Ascending aorta (tissue), 2 donors: ENCODE measurements at regions not wholly inside any gene's neighbourhood (a gene's known extent, or its start where the extent isn't known, plus 50 kb on each side); places are given as distances from the start of the nearest gene placed in this dataset.

Experiments
- DNase-seq, 2 donors: peaks; one replicate each; pipeline ENCODE4 v3.0.0-alpha.2; 2019; ENCODE audit warnings: low spot score in 2 of 2
- H3K27ac ChIP-seq, 2 donors: fragments of 200-600 bp; sonication (generic); one replicate each; pipeline ENCODE4 v1.5.1; 2016 to 2017; ENCODE audit warnings: mild to moderate bottlenecking in 1 of 2
- H3K27me3 ChIP-seq: fragments of 200-600 bp; sonication (generic); one replicate; pipeline ENCODE4 v1.5.1; 2017
- H3K36me3 ChIP-seq, 2 donors: fragments of 200-600 bp; sonication (generic); one replicate each; pipeline ENCODE4 v1.5.1; 2016
- H3K4me1 ChIP-seq, 2 donors: fragments of 200-600 bp; sonication (generic); one replicate each; pipeline ENCODE4 v1.5.1; 2016 to 2017; ENCODE audit warnings: mild to moderate bottlenecking in 1 of 2
- H3K4me3 ChIP-seq, 2 donors: fragments of 200-600 bp; sonication (generic); one replicate each; pipeline ENCODE4 v1.5.1; 2016 to 2017; ENCODE audit warnings: mild to moderate bottlenecking in 1 of 2
- H3K9me3 ChIP-seq, 2 donors: fragments of 200-600 bp; sonication (generic); one replicate each; pipeline ENCODE4 v1.5.1; 2016
- CTCF ChIP-seq, 3 experiments: fragments of 200-600 bp in 2 of 3; fragments of 450-650 bp in 1 of 3; sonication (generic) in 2 of 3; IDR thresholded peaks; one replicate each; pipeline ENCODE4 v1.5.1; 2016 to 2019; ENCODE audit warnings: antibody characterized with exemption in 3 of 3, mild to moderate bottlenecking in 1 of 3, moderate library complexity in 1 of 3
- intact Hi-C: fragments of 100-400 bp; cut with DNase I; formaldehyde crosslinking; loops from one replicate; pipeline ENCODE4 v1.15.1; 2023

- DNase-seq = no peak
- no peaks in the 10 kb centered on the region for H3K27me3 ChIP-seq
- no peak for TF ChIP-seq CTCF (IDR thresholded peaks at IDR 0.05)
- H3K36me3 ChIP-seq = no peaks in the 10 kb centered on the region
- intact Hi-C loops = no loop called here
- H3K9me3 ChIP-seq = no peaks in the 10 kb centered on the region
- H3K27ac ChIP-seq = no peak overlapping the region
- no peak overlapping the region for H3K4me3 ChIP-seq
- H3K4me1 ChIP-seq = no peaks in the 10 kb centered on the region
These were observed 340.8 kb upstream of the KIAA1217 start for GRCh38 chr10:23868121-23868520.

GRCh38 chr10:23869548-23869947, 339.4 kb upstream of the KIAA1217 start:
- no peaks in the 10 kb centered on the region for H3K27me3 ChIP-seq
- DNase-seq = no peak
- H3K36me3 ChIP-seq = no peaks in the 10 kb centered on the region
- H3K27ac ChIP-seq = no peak overlapping the region
- no peak overlapping the region for H3K4me3 ChIP-seq
- intact Hi-C loops = no loop called here
- no peaks in the 10 kb centered on the region for H3K4me1 ChIP-seq
- no peaks in the 10 kb centered on the region for H3K9me3 ChIP-seq
- TF ChIP-seq CTCF (IDR thresholded peaks at IDR 0.05) = no peak

- no peaks in the 10 kb centered on the region for H3K4me1 ChIP-seq
- no peak for DNase-seq
- no peaks in the 10 kb centered on the region for H3K36me3 ChIP-seq
These were observed 338.9 kb upstream of the KIAA1217 start for GRCh38 chr10:23869996-23870395.

GRCh38 chr10:23870651-23871610, 338.0 kb upstream of the KIAA1217 start:
- H3K4me1 ChIP-seq = no peaks in the 10 kb centered on the region
- no peaks in the 10 kb centered on the region for H3K27me3 ChIP-seq
- TF ChIP-seq CTCF (IDR thresholded peaks at IDR 0.05) = no peak
- DNase-seq = no peak
- H3K9me3 ChIP-seq = no peaks in the 10 kb centered on the region
- H3K4me3 ChIP-seq = no peak overlapping the region
- intact Hi-C loops = no loop called here
- H3K27ac ChIP-seq = no peak overlapping the region
- no peaks in the 10 kb centered on the region for H3K36me3 ChIP-seq

More at GRCh38 chr10:23869996-23870395, 338.9 kb upstream of the KIAA1217 start:
- H3K27me3 ChIP-seq = no peaks in the 10 kb centered on the region
- no peak overlapping the region for H3K4me3 ChIP-seq
- H3K9me3 ChIP-seq = no peaks in the 10 kb centered on the region
- intact Hi-C loops = no loop called here
- TF ChIP-seq CTCF (IDR thresholded peaks at IDR 0.05) = no peak
- no peak overlapping the region for H3K27ac ChIP-seq

- Histone ChIP-seq H3K27ac (no peak overlapping the region), H3K9me3 (no peaks in the 10 kb centered on the region), H3K36me3 (no peaks in the 10 kb centered on the region), H3K4me3 (no peak overlapping the region), H3K27me3 (no peaks in the 10 kb centered on the region), H3K4me1 (no peaks in the 10 kb centered on the region)
- DNase-seq = no peak
- no peak for TF ChIP-seq CTCF (IDR thresholded peaks at IDR 0.05)
- intact Hi-C loops = no loop called here
These were observed 336.6 kb upstream of the KIAA1217 start for GRCh38 chr10:23872290-23872689.
